Endothelial cell (in vitro differentiated cells): ENCODE measurements at regions not wholly inside any gene's neighbourhood (a gene's known extent, or its start where the extent isn't known, plus 50 kb on each side); places are given as distances from the start of the nearest gene placed in this dataset.

Experiments
- DNase-seq: peaks from one replicate; pipeline ENCODE4 v3.0.0; 2021; ENCODE audit warnings: low spot score
- H3K27ac Mint-ChIP-seq: one replicate; pipeline ENCODE4 v1.8.0; 2021; ENCODE audit warnings: mixed read lengths, inconsistent platforms; ENCODE audit not compliant: unreplicated experiment
- H3K27me3 Mint-ChIP-seq: one replicate; pipeline ENCODE4 v1.8.0; 2021; ENCODE audit warnings: mild to moderate bottlenecking, moderate library complexity, mixed read lengths, inconsistent platforms; ENCODE audit not compliant: unreplicated experiment
- H3K36me3 Mint-ChIP-seq: one replicate; pipeline ENCODE4 v1.8.0; 2021; ENCODE audit warnings: mild to moderate bottlenecking, low read depth, mixed read lengths, inconsistent platforms; ENCODE audit not compliant: unreplicated experiment
- H3K4me1 Mint-ChIP-seq: one replicate; pipeline ENCODE4 v1.8.0; 2021; ENCODE audit warnings: mild to moderate bottlenecking, mixed read lengths, inconsistent platforms; ENCODE audit not compliant: unreplicated experiment
- H3K4me3 Mint-ChIP-seq: one replicate; pipeline ENCODE4 v1.8.0; 2021; ENCODE audit warnings: mild to moderate bottlenecking, mixed read lengths, inconsistent platforms; ENCODE audit not compliant: unreplicated experiment
- H3K9me3 Mint-ChIP-seq: one replicate; pipeline ENCODE4 v1.8.0; 2021; ENCODE audit warnings: mixed read lengths, inconsistent platforms; ENCODE audit not compliant: unreplicated experiment
- TF ChIP-seq, protein P1 (sequence below): fragments of 200-600 bp; sonication (generic); IDR thresholded peaks from one replicate; pipeline ENCODE4 v1.5.0; 2021; ENCODE audit warnings: antibody characterized with exemption; ENCODE audit not compliant: unreplicated experiment

- TF ChIP-seq, protein P1, sequence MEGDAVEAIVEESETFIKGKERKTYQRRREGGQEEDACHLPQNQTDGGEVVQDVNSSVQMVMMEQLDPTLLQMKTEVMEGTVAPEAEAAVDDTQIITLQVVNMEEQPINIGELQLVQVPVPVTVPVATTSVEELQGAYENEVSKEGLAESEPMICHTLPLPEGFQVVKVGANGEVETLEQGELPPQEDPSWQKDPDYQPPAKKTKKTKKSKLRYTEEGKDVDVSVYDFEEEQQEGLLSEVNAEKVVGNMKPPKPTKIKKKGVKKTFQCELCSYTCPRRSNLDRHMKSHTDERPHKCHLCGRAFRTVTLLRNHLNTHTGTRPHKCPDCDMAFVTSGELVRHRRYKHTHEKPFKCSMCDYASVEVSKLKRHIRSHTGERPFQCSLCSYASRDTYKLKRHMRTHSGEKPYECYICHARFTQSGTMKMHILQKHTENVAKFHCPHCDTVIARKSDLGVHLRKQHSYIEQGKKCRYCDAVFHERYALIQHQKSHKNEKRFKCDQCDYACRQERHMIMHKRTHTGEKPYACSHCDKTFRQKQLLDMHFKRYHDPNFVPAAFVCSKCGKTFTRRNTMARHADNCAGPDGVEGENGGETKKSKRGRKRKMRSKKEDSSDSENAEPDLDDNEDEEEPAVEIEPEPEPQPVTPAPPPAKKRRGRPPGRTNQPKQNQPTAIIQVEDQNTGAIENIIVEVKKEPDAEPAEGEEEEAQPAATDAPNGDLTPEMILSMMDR: no peak
- no peak for DNase-seq
These were observed 423.4 kb upstream of the ATP11B start for GRCh38 chr3:182369861-182370260.

DNA sequence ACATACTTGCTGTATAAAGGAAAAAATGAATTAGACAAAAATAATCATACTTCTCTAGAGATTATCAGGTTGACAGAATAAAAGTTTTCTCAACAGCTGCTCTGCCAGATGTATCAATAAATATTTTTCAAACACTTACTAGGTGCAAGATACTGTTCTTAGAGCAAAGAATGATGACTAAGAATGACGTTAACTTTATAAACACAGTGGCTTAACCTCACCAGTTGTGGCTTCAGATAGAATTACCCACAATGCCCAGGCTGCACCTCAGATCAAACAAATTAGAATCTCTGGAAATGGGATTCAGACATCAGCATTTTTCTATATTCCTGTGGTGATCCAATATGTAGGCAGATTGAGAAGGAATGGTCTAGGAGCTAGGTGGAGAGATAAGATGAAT, 422.4 kb upstream of the ATP11B start:
- H3K27me3 Mint-ChIP-seq: no peaks in the 10 kb centered on the region
- H3K36me3 Mint-ChIP-seq: no peaks in the 10 kb centered on the region
- no peaks in the 10 kb centered on the region for H3K9me3 Mint-ChIP-seq
- no peak for DNase-seq
- TF ChIP-seq, protein P1: no peak
- peaks cover 3% of the 10 kb centered on the region for H3K4me1 Mint-ChIP-seq
- no peak overlapping the region for H3K27ac Mint-ChIP-seq
- H3K4me3 Mint-ChIP-seq: no peak overlapping the region

More at GRCh38 chr3:182369861-182370260, 423.4 kb upstream of the ATP11B start:
- Mint-ChIP-seq H3K27ac (no peak overlapping the region), H3K9me3 (no peaks in the 10 kb centered on the region), H3K4me3 (no peak overlapping the region), H3K4me1 (peaks cover 3% of the 10 kb centered on the region), H3K36me3 (no peaks in the 10 kb centered on the region), H3K27me3 (no peaks in the 10 kb centered on the region)

GRCh38 chr3:182375916-182376315, 417.4 kb upstream of the ATP11B start:
- Mint-ChIP-seq H3K27ac (no peak overlapping the region), H3K27me3 (no peaks in the 10 kb centered on the region), H3K9me3 (no peaks in the 10 kb centered on the region), H3K36me3 (no peaks in the 10 kb centered on the region), H3K4me1 (peaks cover 5% of the 10 kb centered on the region), H3K4me3 (no peak overlapping the region)
- TF ChIP-seq, protein P1: no peak
- no peak for DNase-seq

GRCh38 chr3:182382112-182382857, 411.0 kb upstream of the ATP11B start:
- Mint-ChIP-seq H3K27ac (no peak overlapping the region), H3K9me3 (no peaks in the 10 kb centered on the region), H3K27me3 (no peaks in the 10 kb centered on the region), H3K4me3 (no peak overlapping the region), H3K36me3 (no peaks in the 10 kb centered on the region), H3K4me1 (peaks cover 5% of the 10 kb centered on the region)
- TF ChIP-seq, protein P1: no peak
- no peak for DNase-seq

GRCh38 chr3:182384221-182384620, 409.1 kb upstream of the ATP11B start:
- H3K27ac Mint-ChIP-seq: no peak overlapping the region
- TF ChIP-seq, protein P1: no peak

More at GRCh38 chr3:182384221-182384620, 409.1 kb upstream of the ATP11B start:
- H3K4me3 Mint-ChIP-seq: no peak overlapping the region
- DNase-seq: no peak
- no peaks in the 10 kb centered on the region for H3K9me3 Mint-ChIP-seq
- no peaks in the 10 kb centered on the region for H3K36me3 Mint-ChIP-seq
- peaks cover 9% of the 10 kb centered on the region for H3K4me1 Mint-ChIP-seq
- no peaks in the 10 kb centered on the region for H3K27me3 Mint-ChIP-seq
